GDM1 (cell line): ENCODE measurements at regions not wholly inside any gene's neighbourhood (a gene's known extent, or its start where the extent isn't known, plus 50 kb on each side); places are given as distances from the start of the nearest gene placed in this dataset.

ENCODE experiments used
- DNase-seq: peaks from one replicate; lab custom pipeline; 2025; lab: John Stamatoyannopoulos, UW

GRCh38 chr6:80725156-80725930 is 618.9 kb downstream of the BCKDHB start:
- no peak for DNase-seq

GRCh38 chr6:80720824-80721223 is 614.4 kb downstream of the BCKDHB start:
- no peak for DNase-seq

GRCh38 chr6:80714513-80714912 is 608.0 kb downstream of the BCKDHB start:
- DNase-seq: no peak

GRCh38 chr6:80698459-80698858 is 592.0 kb downstream of the BCKDHB start:
- DNase-seq: no peak

DNA sequence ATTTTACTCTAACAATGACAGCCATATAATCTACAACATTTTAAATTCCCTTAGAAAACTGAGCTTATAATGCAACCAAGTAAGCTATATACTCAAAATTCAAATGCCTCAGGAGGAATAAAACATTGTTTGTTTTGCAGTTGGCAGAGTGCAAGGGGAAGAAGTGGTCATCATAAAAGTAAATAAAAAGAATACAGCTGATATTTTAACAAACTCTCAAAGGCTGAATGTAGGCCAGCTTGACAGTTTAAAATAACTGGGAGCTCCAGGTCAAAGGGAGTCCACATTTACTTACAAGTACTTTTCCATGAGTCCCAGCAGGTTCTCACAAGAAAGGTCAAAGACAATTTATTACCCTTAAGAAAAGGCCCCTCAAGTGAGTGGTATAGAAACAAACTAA is 589.8 kb downstream of the BCKDHB start:
- no peak for DNase-seq

GRCh38 chr6:80690551-80691131 is 584.2 kb downstream of the BCKDHB start:
- DNase-seq: no peak

DNA sequence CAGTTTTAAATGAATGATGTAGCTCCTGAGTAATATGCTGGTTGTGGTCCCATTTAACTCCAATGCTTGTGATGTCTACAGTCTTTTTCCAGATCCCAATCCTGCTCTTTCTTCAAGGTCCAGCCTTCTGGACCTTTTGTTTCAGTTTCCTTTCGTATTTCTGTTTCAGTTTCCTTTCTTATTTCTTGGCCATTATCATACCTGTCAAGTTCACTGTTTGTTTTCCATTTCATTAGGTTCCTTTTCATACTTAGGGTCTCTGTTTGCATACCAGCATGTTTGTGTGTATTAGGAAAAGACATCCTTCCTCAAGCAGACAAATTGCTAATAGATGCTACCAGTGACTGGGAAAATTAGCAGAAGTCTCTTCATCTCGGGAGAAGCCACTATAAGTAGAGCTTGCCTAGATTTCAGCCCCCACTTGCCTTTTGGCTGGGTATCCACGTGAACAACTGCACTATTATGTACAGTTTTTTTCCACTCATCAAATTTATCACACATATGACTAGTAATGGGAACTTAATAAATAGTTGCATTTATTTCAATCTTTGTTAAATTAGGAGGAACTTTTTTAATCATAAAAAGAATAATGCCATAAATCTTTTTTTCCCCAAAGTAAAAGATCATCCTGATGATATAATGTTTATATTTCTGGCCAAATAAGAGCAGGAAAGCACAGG is 583.4 kb downstream of the BCKDHB start:
- no peak for DNase-seq

GRCh38 chr6:80679992-80680391 is 573.5 kb downstream of the BCKDHB start:
- DNase-seq: no peak

- no peak for DNase-seq
These were observed 569.9 kb downstream of the BCKDHB start for GRCh38 chr6:80676386-80676785.

DNA sequence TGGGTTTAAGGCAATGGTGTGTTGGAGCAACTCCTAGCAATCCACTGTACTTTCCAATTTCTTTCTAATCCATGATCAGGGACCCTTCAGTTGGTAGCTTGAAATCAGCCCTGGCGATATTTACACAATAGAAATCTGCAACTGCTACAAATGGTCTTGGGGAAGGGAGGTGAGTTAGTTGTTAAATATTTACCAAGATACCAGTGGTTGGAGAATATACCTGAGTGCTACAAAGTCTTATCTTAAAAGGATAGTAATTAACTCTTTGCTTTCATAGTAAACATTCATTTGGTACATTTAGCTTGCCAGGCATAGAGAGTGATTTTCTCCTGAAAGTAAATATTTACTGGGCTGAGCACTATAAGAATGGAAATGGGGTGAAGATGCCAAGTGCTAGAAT is 568.2 kb downstream of the BCKDHB start:
- DNase-seq: no peak

DNA sequence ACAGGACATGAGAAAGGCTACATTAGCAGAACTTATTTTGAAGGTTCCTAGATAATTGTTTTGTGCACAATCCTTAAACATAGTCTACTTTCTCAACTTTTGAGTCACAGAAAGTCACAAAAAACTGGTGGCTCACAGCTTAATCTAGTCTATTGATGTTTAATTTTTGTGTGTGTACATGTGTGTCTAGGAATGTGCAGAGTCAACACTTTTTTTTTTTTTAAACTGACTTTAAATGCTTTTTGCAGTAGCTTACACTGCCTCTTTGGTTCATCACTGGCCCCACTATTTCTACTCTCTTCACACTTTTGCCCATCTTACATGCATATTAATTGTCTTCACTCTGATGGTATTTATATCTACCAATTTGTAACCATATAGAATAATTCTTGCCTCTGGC is 566.9 kb downstream of the BCKDHB start:
- no peak for DNase-seq

- no peak for DNase-seq
These were observed 560.5 kb downstream of the BCKDHB start for GRCh38 chr6:80667006-80667405.

GRCh38 chr6:80658926-80659325 is 552.5 kb downstream of the BCKDHB start:
- DNase-seq: no peak

DNA sequence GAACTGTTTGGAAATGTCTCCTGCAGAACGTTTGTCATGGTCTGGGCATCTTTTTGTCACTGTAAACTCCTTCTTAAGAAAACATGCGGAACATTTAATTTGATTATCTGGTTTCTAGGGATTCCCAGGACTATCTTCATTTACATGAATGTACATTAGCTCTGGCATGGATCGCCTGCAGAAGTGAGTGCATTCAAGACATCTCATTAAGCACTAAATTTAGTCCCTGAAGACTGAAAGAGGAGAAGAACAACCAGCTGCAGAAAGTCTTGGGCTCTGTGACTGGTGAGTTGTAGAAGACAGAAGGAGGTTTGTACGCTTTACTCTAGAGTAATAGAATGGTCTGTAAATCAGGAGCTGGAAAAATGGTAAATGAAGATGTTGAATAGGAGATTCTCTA is 540.7 kb downstream of the BCKDHB start:
- no peak for DNase-seq

- DNase-seq: no peak
These were observed 537.4 kb downstream of the BCKDHB start for GRCh38 chr6:80643881-80644280.

DNA sequence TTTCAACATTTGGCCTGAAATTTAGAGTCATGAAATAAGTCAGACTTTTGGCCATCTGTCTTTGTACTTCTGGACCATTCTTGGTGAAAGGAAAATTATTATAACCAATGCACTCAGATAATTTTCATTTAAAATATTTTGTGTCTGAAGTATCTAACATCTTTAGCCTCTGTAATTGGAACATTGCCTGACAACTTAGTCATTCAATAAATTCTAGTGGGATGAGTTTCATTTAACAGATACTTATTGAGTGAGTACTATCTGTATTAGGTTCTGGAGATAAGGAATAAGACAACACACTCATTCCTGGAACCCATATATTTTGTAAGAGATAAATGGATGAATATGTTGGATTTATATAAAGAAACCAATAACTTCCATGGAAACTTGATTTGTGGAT is 536.0 kb downstream of the BCKDHB start:
- DNase-seq: no peak

- DNase-seq: no peak
These were observed 535.1 kb downstream of the BCKDHB start for GRCh38 chr6:80641591-80641990.

- no peak for DNase-seq
These were observed 533.7 kb downstream of the BCKDHB start for GRCh38 chr6:80640176-80640575.

DNA sequence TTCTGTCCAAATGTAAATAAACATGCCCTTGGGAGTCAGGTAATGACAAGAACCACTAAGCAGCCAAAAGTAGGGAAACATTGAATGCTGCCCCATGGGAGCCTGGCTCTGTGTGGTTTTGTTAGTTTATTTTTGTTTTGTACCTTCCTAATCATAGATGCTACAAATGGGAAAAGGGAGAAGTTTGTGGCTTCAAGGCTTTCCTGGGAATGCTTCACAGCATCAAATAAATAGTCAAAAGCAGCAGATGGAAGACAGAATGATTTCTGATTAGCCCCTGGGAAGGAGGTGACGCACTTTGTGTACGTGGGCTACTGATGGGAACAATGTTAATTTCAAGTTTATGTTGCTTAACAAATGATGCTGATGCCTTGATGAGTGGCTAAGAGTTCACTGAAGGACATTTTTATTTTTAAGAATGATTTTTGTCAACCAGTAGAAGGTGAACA is 532.7 kb downstream of the BCKDHB start:
- no peak for DNase-seq

DNA sequence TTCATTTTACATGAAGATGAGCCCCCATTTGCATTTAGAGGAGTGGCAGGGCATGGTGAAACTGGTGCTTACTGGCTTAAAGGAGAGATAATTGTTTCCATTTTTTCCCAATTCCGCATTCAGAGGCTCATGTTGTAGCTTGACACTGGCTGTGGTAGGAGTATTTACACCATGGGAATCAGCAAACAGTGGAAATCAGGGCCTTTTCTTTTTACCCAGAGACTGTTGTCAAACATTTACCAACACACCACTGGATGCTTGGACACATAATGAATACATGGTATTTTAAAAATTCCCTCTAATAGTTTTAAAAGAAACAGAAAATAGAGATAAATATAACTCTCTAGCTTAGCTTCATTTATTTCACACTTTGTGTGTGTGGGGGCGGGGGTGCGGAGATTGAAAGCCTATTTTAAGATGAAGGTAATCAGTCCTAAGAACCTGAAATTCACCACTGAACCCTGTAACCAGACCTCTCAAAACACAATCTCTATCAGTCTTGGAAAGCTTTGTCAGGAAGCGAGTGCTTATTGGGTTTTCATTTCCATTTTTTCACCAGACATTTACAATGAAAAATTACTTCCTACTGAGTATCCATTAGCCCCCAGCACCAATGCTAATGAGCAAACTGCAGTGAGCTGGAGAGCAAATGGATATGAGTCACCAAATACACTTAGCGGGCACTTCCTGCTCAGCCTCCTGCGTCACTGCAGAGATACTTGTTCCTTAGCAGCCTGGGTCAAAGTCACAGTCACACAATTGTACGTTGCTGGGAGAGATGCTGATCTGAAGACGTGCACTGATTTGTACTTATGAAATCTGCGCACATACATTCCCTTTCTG is 532.0 kb downstream of the BCKDHB start:
- peak; percentile 2 for DNase-seq

GRCh38 chr6:80637312-80637711 is 530.8 kb downstream of the BCKDHB start:
- DNase-seq: no peak

- DNase-seq: no peak
These were observed 530.2 kb downstream of the BCKDHB start for GRCh38 chr6:80636689-80637088.
